Pons (tissue), 1 donor: ENCODE measurements at regions not wholly inside any gene's neighbourhood (a gene's known extent, or its start where the extent isn't known, plus 50 kb on each side); places are given as distances from the start of the nearest gene placed in this dataset.
"Not testable (repeated sequence)": the region's sequence is repeated elsewhere in the genome, so short reads cannot be mapped to it uniquely, and the experiment has no call there.

Experiments
- DNase-seq: peaks from one replicate; pipeline ENCODE4 v3.0.0-alpha.2; 2016; ENCODE audit warnings: low spot score

DNA sequence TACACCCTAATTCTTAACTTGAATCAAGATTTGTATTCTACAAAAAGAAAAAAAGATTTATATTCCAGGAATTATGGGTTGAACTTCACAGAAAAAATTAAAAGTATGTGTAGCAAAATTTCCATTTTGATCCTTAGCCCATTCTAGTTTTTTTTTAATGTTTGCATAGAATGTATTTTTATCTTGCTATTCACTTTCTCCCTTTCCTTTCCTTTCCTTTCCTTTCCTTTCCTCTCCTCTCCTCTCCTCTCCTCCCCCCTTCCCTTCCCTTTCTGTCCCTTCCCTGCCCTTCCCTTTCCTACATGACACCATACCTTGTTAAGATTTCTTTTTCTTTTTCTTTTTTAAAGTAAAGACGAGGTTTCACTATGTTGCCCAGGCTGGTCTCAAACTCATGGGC is 542.5 kb upstream of the PTGER4 start:
- no peak for DNase-seq

DNA sequence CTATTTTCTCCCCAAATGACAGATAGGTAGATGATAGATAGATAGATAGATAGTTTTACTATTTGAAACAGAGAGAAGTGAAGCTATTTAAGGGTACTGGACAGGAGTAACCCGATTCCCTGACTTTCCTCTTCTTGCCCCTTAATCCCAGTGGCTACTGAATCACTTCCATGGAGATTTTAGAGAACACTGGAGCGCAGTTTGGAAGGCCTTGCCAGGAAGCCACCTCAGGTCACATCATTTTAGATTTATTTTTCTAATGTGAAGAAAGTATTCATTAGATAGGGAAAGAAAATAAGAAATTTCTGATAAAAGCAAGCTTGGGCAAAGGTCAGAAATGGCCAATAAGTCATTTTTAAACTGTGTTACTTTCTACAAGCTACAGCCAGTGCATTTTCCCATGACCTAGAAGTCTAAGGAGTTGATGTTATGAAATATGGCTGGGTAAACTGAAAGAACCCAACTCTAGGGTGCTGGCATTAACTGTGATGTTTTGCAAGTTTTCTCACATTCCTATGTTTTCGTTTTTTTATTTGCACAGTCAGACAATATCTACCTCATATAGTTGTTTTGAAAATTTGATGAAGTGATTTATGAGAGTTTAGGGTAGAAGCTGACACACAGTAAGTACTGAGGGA is 544.7 kb upstream of the PTGER4 start:
- no peak for DNase-seq

DNA sequence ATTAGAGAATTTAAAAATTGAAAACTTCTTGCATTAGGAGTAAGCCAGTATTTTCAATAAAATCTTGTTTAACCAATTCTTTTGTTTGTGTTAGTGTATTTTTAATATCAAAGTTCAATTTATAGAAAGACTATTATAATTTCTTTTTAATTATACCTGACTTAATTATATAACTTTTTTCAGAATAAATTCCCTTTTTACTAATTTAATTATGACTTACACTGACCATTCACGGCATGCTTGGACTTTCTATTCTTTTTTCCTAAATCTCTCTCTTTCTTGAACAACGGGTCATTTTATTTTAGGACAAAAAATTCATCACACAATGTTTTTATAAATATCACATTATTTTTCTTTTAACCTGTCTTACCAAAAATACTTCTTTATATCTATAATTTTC is 555.3 kb upstream of the PTGER4 start:
- DNase-seq, result no peak

DNA sequence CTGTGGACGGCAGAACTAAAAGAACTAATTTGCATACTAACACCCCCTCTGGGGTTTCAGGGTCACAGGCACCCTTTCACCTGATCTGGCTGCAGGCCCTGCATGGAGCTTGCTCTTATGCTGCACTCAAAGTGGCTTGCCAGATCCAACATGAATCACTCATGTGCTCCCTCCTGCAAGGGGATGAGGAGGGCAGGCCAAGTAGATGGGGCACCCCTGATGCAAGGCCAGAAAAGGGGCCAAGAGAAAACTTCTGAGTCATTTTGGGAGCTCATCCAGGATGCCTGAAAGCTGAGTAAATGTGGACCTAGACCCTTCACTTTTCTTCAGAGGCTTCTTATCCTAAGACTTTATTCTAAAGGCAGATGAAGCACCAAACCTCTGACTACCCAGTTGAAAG is 558.5 kb upstream of the PTGER4 start:
- no peak for DNase-seq

DNA sequence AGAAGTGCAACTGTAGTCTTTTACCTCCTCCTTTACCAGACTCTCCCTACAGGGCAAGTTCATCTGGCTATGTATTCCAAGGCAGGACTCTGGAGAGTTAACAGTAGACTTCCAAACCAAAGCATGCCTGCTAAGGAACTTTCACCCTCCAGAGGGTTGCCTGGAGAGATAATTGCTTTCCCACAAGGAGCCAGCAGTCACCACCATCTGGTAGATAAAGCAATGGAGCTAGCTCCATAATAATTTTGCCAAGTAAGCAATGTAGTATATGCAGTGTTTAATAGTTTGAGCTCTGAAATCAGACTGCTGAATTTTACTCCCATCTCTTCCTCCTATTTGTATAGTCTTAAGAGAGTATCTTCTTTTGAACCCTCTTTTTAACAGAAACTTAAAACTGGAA is 566.8 kb upstream of the PTGER4 start:
- DNase-seq, result no peak

DNA sequence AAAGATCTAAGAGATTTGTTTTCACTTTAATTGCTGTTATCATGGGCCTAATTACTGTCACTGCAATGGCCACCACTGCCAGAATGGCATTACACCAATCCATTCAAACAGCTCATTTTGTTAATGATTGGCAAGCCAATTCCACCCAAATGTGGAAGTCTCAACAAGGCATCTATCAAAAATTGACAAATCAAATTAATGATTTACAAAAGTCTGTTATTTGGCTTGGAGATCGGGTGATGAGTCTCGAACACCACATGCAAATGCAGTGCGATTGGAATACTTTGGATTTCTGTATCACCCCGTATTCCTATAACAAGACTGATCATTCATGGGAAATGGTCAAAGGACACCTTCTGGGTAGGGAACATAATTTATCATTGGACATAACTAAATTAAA is 568.7 kb upstream of the PTGER4 start:
- not testable (repeated sequence) for DNase-seq

DNA sequence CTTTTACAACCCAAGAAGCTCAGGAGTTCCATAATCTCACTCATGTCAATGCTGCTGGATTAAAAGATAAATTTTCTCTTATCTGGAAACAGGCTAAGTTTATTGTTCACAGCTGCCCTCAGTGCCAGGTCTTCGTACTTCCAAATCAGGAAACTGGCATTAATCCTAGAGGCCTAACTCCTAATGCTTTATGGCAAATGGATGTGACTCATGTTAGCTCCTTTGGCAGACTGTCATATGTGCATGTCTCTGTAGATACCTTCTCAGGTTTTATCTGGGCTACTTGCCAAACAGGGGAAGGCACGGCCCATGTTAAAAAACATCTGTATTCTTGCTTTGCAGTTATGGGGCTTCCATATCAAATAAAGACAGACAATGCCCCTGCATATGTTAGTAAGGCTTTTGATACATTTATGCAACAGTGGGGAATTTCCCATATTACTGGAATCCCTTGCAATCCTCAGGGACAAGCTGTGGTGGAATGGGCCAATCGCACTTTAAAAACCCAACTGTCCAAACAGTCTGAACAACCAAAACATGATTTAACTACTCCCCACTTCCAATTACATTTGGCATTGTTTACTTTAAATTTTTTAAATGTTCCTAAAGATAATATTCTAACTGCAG is 570.8 kb upstream of the PTGER4 start:
- not testable (repeated sequence) for DNase-seq

DNA sequence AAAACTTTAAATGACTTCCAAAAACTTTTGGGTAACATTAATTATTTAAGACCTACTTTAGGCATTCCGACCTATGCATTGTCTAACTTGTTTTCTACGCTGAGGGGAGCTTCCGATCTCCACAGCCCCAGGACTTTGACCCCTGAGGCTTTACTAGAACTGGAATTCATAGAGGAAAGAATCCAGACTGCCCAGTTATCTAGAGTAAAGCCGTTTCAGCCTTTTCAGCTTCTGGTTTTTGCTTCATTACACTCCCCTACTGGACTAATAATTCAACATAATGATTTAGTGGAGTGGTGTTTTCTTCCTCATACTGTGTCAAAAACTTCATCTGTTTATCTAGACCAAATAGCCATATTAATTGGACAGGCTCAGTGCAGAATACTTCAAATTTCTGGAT is 571.9 kb upstream of the PTGER4 start:
- not testable (repeated sequence) for DNase-seq

DNA sequence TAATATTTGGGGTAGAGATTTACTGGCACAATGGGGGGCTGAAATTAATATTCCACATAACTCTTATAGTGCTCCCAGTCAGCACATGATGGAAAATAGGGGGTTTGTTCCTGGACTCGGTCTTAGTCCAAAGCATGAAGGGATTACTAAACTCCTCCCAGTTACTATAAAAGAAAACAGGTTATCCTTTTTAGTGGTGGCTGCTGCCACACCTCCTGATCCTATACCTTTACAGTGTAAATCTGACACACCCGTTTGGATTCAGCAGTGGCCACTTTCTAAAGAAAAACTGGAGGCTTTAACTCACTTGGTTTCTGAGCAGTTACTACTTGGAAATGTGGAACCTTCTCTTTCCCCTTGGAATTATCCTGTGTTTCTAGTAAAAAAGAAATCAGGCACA is 572.9 kb upstream of the PTGER4 start:
- no peak for DNase-seq

DNA sequence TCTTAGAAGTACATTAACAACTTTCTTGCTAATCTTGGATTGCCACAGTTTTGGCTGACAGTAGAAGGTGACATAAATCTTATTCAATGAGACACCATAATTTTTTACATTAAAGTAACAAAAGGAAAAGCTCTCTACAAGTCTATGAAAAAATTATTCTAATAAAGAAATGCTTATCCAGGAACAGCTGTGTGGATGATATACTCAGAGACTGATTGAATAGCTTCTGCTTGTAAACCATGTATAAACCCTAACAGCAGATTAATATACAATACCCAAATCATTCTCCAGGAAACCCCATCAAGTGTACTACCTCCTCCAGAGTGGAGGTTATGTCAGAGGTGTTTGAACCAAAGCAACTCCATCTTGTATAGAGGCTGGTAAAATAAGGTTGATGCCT is 581.4 kb upstream of the PTGER4 start:
- DNase-seq, result no peak

DNA sequence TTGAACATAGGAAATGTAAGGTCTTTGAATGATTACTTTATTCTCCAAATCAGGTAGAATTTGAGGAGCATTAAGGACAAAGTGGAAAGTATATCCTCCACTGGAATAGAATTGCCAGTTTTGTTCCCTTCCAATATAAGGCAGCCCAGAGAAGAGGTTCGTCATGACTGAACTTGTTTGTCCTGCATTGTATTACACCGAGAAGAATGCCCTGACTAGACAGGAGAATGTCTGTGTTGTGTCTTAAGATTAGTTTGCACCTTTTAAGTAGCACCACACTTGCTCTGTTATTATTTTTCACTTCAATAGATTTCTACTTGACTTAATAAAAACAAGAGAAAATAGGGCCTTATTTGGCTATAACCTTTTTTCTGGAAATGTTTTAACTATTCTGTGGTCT is 586.2 kb upstream of the PTGER4 start:
- DNase-seq, result no peak

DNA sequence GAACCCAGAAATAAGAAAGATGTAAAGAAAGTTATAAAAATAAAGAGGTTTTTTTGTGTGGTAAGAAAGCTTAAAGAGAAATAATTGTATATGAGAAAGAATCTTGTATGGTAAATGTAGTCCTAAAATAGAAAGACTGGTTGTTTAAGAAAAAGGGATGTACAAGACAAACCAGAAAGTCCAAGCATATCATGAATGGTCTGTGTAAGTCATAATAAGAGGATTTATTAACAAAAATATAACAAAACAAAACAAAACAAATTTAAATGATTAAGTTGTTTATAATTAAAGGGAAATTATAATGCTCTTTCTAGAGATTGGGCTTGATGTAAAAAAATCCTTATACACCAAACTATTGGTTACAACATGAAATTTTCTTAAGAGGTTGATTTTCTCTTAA is 590.4 kb upstream of the PTGER4 start:
- DNase-seq, result no peak

DNA sequence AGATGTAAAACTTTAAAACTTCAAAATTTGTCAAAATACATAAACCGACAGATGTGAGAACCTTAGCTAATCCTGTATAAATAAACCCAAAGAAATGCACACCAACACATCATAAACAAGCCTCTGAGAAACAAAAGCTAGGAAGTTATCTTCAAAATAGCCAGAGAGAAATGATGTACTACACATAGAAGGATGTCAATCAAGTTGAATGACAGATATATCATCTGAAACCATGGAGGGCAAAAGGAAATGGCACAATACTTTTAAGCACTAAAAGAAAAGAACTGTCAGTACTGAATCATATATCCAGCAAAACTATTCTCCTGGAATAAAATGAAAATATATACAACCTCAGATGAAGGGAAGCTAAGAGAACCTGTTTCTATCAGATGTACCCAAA is 595.1 kb upstream of the PTGER4 start:
- DNase-seq, result no peak

DNA sequence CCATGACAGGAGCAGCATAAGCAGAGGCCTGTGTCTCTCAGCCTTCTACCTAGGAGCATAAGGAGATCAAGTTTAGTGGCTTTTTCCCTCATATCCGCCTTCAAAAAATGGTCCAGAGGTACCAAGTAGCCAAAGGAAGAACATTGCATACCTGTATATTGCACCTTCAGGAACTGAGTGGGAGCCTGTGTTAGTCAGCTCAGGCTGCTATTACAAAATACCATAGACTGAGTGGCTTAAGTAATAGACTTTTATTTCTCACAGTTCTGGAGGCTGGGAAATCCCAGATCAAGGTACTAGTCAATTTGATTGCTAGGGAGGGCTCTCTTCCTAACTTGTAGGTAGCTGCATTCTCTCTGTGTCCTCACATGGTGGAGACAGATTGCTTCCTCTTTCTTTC is 597.4 kb upstream of the PTGER4 start:
- DNase-seq, result no peak

DNA sequence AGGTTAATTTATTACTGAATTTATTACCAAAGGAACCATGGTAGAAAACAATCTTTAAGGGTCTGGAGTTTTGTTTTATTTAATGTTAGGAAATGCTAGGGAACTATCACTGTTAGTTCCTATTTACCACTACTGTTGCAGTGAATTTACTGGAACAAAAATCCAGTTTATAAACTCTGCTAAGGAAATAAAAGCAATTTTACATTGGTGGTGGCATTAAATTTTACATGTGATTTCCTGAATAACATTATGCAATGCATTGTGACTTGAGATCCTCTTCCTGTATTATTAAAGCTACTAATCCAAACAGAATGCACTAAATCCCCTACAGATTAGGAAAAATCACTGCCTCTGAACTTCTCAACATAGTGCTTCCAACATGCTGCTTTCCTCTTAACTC is 599.5 kb upstream of the PTGER4 start:
- DNase-seq, result no peak

DNA sequence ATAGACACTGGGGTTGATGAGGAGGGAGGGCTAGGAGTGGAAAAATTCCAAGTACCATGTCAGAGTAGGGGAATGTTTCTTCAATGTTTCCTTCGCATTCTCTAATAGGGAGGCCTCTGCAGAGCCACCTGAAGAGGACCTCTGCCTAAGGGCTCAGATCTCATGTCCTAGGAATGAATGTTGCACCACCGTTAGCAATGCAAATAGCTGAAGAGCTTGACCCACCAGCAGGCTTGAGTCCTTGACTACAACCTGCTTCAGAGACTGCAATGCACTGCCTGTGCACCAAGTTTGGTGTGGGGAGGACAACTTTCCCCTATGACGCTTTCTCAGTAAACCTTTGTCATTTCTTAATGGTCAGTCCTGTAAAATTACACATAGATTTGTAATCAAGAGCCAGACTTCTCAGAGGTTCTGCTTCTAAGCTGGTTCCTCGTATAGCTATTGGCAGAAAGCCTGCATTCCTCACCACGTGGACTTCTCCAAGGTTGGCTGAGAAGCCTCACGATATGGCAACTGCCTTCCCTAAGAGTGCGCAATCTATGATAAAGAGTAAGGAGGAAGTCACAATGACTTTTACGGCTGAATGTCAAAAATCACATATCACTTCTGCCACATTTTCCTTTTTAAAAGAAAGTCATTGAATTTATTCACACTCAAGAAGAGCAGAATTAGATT is 600.7 kb upstream of the PTGER4 start:
- no peak for DNase-seq

DNA sequence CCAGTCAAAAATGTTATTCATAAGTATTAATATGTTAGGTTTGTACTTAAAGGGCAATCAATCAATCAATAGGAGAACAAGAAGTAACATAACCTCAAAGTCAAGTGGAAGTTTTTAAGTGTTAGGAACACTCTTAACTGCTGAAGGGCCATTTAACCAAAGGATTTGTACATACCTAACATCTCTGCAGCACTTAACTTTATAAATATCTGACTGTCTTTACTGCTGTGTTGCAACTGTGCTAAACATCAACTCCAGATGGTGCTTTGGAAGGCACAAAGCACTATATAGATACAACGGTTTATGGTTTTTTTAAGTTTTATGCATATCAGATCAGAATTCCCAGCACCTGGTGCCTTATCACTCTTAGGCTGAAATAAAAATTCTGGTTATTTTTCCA is 604.9 kb upstream of the PTGER4 start:
- no peak for DNase-seq

DNA sequence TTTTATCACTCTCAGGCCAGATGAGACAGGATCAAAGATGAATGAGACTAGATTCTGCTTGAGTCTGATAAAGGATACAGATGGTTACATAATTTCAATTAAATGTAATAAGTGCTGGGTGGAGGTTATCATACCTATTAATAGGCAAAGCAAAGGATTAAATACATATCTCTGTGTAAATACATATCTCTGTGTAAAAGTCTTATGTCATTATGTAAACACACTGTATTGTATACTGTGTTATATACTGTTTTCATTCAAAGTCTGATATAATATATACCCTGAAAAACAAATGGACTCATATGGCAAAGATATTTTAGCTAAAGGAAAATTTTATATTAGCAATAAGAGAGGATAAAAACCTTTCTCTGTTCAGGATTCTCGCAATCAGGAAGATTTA is 605.8 kb upstream of the PTGER4 start:
- no peak for DNase-seq

DNA sequence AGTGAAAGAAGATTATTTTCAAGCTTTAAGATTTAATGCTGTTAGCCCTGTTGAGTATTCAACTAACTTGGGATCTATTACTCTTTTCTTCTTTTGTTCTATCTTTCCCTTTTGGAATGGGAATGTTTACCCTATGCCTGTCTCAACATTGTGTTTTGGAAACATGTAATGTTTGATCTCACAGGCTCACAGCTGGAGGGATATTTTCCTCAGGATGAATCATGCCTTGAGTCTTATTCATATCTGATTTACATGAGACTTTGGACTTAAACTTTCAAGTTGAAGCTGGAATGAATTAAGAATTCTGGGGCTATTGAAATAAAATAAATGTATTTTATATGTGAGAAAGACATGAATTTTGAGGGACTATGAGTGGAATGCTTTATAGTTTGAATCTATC is 607.8 kb upstream of the PTGER4 start:
- DNase-seq, result no peak

DNA sequence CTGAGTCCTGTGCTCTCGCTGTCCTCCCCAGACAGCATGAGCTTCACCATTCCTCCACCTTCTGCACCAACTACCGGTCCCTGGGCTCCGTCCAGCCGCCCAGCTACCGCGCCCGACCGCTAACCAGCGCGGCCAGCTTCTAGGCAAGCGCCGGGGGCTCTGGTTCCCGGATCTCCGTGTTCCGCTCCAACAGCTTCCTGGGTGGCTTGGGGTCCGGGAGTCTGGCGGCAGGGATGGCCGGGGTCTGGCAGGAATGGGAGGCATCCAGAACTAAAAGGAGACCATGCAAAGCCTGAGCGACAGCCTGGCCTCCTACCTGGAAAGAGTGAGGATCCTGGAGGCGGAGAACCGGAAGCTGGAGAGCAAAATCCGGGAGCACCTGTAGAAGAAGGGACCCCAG is 613.1 kb upstream of the PTGER4 start:
- no peak for DNase-seq

DNA sequence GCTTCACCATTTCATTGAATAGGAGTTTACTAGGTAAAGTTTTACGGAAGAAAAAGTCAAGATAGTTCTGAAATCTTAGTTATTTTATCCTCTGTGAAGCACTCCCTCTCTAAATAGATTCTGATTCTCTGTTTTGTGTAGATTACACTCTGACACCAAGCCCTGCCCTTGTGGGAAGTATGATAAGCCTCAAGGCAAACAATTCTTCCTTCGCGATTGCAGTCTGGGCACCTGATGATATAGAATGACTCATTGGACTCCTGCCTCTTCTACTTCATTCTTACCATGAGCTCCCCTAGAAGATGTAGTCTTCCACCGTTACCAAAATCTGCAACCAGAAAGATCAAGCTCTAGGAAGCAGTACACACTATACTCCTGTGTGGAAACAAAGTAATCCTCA is 626.9 kb upstream of the PTGER4 start:
- DNase-seq, result no peak

DNA sequence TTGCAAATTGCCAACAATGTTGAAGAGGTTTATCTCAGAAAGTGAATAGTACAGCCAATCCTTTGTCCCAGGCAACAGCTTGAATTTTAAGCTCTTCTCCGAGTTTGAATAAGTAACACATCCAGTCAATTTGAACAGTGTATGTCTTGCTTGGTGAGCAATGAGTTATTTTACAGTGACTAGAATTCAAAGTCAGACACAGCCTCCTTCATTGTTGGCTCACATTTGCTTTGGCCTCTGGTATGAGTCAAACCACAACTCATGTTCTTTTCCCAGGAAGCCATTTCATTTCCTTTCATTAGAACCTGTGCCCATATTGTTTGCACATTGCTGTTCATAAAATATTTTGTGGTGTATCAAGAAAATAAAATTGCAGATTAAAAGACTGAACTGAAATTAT is 622.0 kb upstream of the DAB2 start:
- no peak for DNase-seq

DNA sequence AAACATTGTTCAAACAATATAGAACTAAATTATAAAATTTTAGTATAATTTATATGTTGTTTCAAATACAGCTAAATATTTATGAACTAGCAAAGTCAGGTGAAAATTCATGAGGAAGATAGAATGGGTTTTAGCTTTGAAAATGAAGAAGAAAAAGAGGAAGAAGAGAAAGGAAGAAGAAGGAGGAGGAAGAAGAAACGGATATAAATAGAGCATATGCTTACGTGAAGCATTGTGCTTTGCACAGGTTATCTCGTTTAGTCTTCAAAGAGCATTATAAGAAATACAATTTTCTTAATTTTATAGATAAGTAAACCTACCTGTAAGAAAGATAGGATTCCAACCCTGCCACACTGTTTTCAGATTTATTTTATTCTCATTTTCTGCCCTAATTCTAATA is 620.6 kb upstream of the DAB2 start:
- no peak for DNase-seq

DNA sequence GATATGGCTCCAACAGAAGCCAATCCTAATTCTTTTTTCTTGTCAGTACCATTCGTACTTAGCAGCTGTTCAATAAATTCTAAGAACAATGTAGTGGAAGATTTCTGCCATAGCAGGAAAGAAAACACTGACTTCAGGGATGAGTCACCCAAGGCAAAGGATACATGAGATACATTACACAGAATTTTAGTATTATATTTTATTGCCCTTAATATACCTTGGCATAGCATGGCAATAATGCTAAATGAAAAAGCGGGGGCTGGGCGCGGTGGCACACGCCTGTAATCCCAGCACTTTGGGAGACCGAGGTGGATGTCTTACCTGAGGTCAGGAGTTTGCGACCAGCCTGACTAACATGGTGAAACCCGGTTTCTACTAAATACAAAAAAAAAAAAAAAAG is 619.1 kb upstream of the DAB2 start:
- DNase-seq, result no peak
